Activated naive CD4-positive, alpha-beta T cell treated with anti-CD3 and anti-CD28 coated beads for 36 hours (primary cell): ENCODE measurements at regions not wholly inside any gene's neighbourhood (a gene's known extent, or its start where the extent isn't known, plus 50 kb on each side); places are given as distances from the start of the nearest gene placed in this dataset.

Experiments used
- CTCF ChIA-PET: fragments of 350-600 bp; sonication (Branson Sonifier 250); formaldehyde crosslinking; loops from one replicate; lab custom pipeline; 2021; ENCODE audit warnings: antibody characterized with exemption; lab: Charles Lee
- DNase-seq: peaks from one replicate; pipeline ENCODE4 v3.0.0-alpha.2; 2020
- H3K27ac Mint-ChIP-seq: one replicate; pipeline ENCODE4 v1.8.0; 2021; ENCODE audit warnings: mild to moderate bottlenecking, mixed read lengths
- H3K27me3 Mint-ChIP-seq: one replicate; pipeline ENCODE4 v1.8.0; 2021; ENCODE audit warnings: low read depth, mixed read lengths
- H3K36me3 Mint-ChIP-seq: one replicate; pipeline ENCODE4 v1.8.0; 2021; ENCODE audit warnings: low read depth, mixed read lengths
- H3K4me1 Mint-ChIP-seq: one replicate; pipeline ENCODE4 v1.8.0; 2021; ENCODE audit warnings: low read depth, mixed read lengths
- H3K4me3 Mint-ChIP-seq: one replicate; pipeline ENCODE4 v1.8.0; 2021; ENCODE audit warnings: mild to moderate bottlenecking, moderate library complexity, mixed read lengths
- H3K9me3 Mint-ChIP-seq: one replicate; pipeline ENCODE4 v1.8.0; 2021; ENCODE audit warnings: mixed read lengths
- intact Hi-C: fragments of 100-400 bp; cut with micrococcal nuclease; formaldehyde crosslinking; loops from one replicate; pipeline ENCODE4 v1.15.1; 2023

DNA sequence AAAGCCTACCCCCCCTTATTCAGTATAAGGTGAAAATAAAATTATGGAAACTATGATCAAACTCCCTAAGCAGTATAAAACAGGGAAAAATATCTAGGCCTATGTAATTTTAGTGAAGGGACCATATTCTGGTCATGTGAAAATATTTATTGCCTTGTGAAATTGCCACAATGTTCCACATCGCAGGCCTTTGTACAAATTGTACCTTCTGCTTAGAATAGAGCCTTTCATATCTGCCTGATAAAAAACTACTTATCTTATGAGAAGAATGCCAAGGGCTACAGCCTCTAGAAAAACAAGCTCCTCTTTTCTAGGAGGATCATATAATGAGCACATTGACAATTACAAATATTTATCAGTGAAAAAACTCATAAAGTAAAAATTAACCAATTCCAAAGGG, 1280.0 kb downstream of the EFNB2 start:
- Mint-ChIP-seq H3K4me3 (no peak overlapping the region), H3K4me1 (no peaks in the 10 kb centered on the region), H3K27me3 (no peaks in the 10 kb centered on the region), H3K27ac (no peak overlapping the region), H3K36me3 (no peaks in the 10 kb centered on the region), H3K9me3 (no peaks in the 10 kb centered on the region)
- CTCF ChIA-PET: no interaction called here
- no peak for DNase-seq
- intact Hi-C loops: no loop called here

DNA sequence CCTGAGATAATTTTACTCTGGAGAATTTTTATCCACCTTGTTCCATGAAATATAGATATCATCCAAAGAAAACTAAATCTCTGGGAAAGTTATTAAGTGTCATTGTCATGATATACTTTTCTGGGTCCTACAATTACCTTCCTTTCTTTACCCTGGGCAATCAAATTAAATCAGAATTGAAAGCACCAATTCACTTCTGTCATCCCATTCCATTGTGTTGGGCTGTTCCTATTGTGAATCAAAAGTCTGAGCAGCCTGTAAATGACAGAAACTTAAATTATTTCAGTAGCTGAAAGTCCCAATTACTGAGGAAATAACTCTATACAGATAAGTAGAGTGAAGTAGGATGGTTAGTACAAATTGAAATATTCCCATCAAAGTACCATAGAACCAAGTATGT, 1284.2 kb downstream of the EFNB2 start:
- Mint-ChIP-seq H3K27me3 (no peaks in the 10 kb centered on the region), H3K27ac (no peak overlapping the region), H3K4me3 (no peak overlapping the region), H3K9me3 (peaks cover 1% of the 10 kb centered on the region), H3K36me3 (no peaks in the 10 kb centered on the region), H3K4me1 (no peaks in the 10 kb centered on the region)
- intact Hi-C loops: no loop called here
- CTCF ChIA-PET: no interaction called here
- DNase-seq: no peak

DNA sequence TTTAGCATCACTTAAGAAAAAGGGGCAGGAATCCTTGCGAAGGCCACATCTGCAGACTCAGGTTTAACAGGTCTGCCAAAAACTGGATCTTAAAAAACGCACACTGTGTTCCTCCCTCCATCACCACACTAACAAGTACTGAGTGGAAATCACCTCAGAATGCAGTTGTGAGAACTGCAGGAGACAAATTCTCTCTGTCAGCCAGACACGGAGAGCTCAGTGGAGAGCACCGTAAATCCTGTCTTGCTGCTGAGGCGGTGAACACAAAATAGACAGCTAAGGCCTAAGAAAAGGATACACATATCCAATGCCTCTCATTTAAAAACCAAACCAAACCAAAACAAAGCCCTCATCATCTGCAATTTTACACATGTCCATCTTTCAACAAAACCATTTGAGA, 1287.6 kb downstream of the EFNB2 start:
- no peaks in the 10 kb centered on the region for H3K4me1 Mint-ChIP-seq
- CTCF ChIA-PET: no interaction called here
- H3K4me3 Mint-ChIP-seq: no peak overlapping the region
- no peak for DNase-seq
- intact Hi-C loops: no loop called here
- no peak overlapping the region for H3K27ac Mint-ChIP-seq
- peaks cover 1% of the 10 kb centered on the region for H3K9me3 Mint-ChIP-seq
- H3K27me3 Mint-ChIP-seq: peaks cover 3% of the 10 kb centered on the region
- no peaks in the 10 kb centered on the region for H3K36me3 Mint-ChIP-seq

DNA sequence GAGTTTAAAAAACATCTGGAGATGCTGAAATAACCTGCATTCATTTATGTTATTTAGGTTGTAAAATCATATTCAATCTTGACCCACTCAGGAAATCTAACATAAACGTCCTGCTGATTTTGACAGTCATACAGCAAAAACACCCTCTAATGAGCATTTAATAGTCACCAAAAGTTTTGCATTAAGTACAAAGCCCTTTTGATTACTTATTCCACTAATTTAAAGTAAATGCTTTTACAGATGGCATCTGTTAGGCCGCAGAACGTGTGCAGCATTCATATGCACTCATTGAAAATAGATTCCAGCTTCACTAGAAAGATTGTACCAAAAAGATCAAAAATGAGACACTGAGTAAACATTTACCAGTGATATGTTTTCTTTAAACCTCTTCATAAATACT, 1295.1 kb downstream of the EFNB2 start:
- H3K9me3 Mint-ChIP-seq: no peaks in the 10 kb centered on the region
- peaks cover 3% of the 10 kb centered on the region for H3K27me3 Mint-ChIP-seq
- H3K4me3 Mint-ChIP-seq: no peak overlapping the region
- intact Hi-C loops: no loop called here
- DNase-seq: no peak
- CTCF ChIA-PET: no interaction called here
- H3K36me3 Mint-ChIP-seq: no peaks in the 10 kb centered on the region
- no peak overlapping the region for H3K27ac Mint-ChIP-seq
- no peaks in the 10 kb centered on the region for H3K4me1 Mint-ChIP-seq

DNA sequence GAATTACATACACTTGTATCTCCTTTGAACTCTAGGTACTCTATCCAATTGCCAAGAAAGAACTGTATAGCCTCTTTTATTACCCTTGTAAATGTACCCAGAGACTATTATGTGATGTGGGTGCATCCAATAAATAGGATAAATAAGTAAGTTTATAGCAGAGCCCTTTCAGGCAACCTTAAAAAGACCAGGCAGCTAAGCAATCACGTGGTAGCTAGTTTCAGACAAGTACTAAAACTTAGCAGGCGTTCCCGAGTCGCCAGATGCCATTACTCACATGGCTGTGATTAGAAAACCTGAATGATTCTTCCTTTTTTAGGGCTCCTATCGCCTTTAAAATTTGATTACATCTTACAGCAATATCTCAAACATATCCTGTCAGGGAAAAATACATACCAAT, 1303.0 kb downstream of the EFNB2 start:
- H3K36me3 Mint-ChIP-seq: no peaks in the 10 kb centered on the region
- no peak overlapping the region for H3K4me3 Mint-ChIP-seq
- no peaks in the 10 kb centered on the region for H3K4me1 Mint-ChIP-seq
- intact Hi-C loops: no loop called here
- no peak overlapping the region for H3K27ac Mint-ChIP-seq
- DNase-seq: no peak
- no peaks in the 10 kb centered on the region for H3K9me3 Mint-ChIP-seq
- CTCF ChIA-PET: no interaction called here
- H3K27me3 Mint-ChIP-seq: peaks cover 10% of the 10 kb centered on the region

DNA sequence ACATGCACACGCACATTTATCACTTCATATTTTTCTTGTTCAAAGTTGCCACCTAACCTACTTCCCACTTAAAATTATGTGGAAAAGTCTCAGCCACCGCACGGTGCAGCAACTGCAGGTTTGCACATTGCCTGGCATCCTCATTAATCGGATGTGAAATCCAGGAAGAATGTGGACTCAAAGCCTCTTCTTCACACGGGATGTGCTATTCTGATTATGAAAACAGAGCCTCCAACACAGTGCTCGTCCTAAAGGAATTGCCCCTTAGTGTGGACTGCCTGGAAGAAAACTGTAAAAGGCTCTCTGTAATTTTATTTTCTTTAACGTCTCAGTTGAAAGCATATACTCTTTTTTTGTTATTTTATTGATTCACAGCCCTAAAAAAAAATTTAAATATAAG, 1303.5 kb downstream of the EFNB2 start:
- Mint-ChIP-seq H3K27ac (no peak overlapping the region), H3K4me1 (no peaks in the 10 kb centered on the region), H3K4me3 (no peak overlapping the region), H3K27me3 (peaks cover 10% of the 10 kb centered on the region), H3K9me3 (no peaks in the 10 kb centered on the region), H3K36me3 (no peaks in the 10 kb centered on the region)
- CTCF ChIA-PET: no interaction called here
- intact Hi-C loops: no loop called here
- no peak for DNase-seq

DNA sequence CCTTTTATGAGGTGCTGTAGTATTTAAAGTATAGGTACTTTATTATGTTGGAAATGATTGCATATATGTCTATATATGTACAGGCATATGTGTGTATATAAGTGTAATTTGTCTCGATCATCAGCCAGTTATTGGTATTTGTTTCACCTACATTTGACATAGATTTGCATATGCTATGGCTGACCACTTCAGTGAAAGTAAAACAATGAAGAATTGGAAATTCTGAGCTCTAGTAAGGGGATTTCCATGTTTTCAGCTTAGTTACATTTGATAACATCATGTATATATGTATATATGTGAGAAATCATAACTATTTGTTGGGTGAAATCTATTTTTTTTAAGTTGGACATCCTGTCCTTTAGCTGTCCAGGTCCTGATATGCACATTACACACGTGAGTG, 1303.9 kb downstream of the EFNB2 start:
- H3K36me3 Mint-ChIP-seq: no peaks in the 10 kb centered on the region
- no peaks in the 10 kb centered on the region for H3K9me3 Mint-ChIP-seq
- peaks cover 10% of the 10 kb centered on the region for H3K27me3 Mint-ChIP-seq
- CTCF ChIA-PET: no interaction called here
- no peaks in the 10 kb centered on the region for H3K4me1 Mint-ChIP-seq
- no peak for DNase-seq
- H3K27ac Mint-ChIP-seq: no peak overlapping the region
- no peak overlapping the region for H3K4me3 Mint-ChIP-seq
- intact Hi-C loops: no loop called here

DNA sequence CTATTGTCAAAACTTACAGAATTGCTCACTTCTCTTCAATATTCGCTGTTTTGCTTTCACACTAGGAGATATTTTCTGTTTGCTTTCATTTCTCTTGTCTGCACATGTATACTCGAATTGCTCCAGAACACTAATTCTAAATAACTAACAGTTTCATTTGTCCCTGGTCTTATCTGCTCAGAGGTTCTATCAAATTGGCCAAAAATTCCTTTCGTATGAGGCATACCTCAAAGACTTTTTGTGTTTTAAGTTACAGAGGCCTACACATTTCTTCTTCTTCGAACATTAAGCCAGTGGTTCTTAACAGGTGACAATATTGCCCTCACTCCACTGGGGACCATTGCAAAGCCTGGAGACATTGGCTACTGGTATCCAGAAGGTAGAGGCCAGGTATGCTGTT, 1314.6 kb downstream of the EFNB2 start:
- CTCF ChIA-PET: no interaction called here
- H3K27me3 Mint-ChIP-seq: peaks cover 3% of the 10 kb centered on the region
- H3K27ac Mint-ChIP-seq: no peak overlapping the region
- no peaks in the 10 kb centered on the region for H3K4me1 Mint-ChIP-seq
- no peaks in the 10 kb centered on the region for H3K36me3 Mint-ChIP-seq
- intact Hi-C loops: no loop called here
- DNase-seq: no peak
- no peak overlapping the region for H3K4me3 Mint-ChIP-seq
- no peaks in the 10 kb centered on the region for H3K9me3 Mint-ChIP-seq

DNA sequence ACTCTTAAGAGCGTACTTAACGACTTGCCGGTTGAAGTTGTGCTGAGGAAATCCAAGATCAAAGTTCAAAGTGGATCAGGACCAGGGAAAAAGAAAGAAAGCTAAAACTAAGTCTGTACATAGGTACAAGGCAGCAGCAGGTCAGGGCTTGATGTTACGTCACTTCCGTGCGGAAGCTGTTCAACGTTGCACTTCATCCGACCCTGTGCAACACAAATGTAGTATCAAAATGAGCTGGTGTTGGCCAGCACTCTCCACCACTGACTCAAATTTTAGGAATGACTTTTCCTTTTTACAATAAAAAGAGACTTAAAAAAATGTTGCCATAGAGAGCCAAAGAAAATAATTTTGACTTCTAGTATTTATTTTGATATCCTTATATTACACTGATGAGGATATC, 1315.4 kb downstream of the EFNB2 start:
- Mint-ChIP-seq H3K4me1 (no peaks in the 10 kb centered on the region), H3K36me3 (no peaks in the 10 kb centered on the region), H3K9me3 (no peaks in the 10 kb centered on the region), H3K4me3 (no peak overlapping the region), H3K27me3 (peaks cover 3% of the 10 kb centered on the region), H3K27ac (no peak overlapping the region)
- CTCF ChIA-PET: no interaction called here
- DNase-seq: no peak
- intact Hi-C loops: no loop called here

DNA sequence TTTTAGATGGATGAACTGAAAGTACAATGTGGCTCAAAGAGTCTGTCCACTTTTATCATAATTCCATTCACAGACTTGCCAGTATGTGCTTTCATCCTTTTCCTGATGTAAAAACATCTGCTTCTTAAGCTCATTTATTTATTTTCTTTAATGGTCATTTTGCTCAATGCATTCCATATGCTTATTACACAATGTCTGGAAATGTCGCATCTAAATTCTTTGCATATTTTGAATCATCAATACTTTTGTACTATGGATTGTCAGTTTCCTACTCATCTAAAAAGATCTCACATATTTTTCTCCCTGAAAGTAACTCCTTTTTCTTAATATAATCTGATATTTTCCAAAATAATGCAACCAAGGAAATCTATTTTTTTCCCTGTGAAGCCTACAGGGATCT, 1315.8 kb downstream of the EFNB2 start:
- no peaks in the 10 kb centered on the region for H3K9me3 Mint-ChIP-seq
- no peak overlapping the region for H3K4me3 Mint-ChIP-seq
- no peaks in the 10 kb centered on the region for H3K4me1 Mint-ChIP-seq
- intact Hi-C loops: no loop called here
- H3K27me3 Mint-ChIP-seq: peaks cover 3% of the 10 kb centered on the region
- no peak for DNase-seq
- CTCF ChIA-PET: interaction anchor here (0.7 kb wide), 1 partner anchor 480 kb away, joined by 3 read pairs; no protein-coding TSS in a partner anchor
- H3K27ac Mint-ChIP-seq: no peak overlapping the region
- no peaks in the 10 kb centered on the region for H3K36me3 Mint-ChIP-seq

DNA sequence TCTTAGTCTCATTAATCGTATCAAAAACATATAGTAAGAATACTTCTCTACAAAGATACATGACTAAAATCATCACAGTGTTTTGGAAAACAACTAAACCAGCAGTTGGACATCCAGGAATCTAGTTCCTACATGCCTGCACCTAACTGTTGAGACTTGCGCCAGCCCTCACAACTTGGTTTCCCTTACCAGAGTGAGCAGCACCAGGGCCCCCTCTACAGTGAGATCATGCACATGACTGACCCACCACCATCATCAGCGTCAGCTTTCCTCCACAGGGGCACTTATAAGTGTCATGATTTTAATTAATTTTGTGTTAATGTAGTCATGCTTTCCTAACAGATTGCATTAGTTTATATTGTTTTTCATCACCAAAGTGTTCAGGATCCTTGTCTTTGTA, 1322.0 kb downstream of the EFNB2 start:
- H3K4me1 Mint-ChIP-seq: no peaks in the 10 kb centered on the region
- CTCF ChIA-PET: no interaction called here
- H3K4me3 Mint-ChIP-seq: no peak overlapping the region
- intact Hi-C loops: no loop called here
- DNase-seq: no peak
- H3K27me3 Mint-ChIP-seq: peaks cover 3% of the 10 kb centered on the region
- no peaks in the 10 kb centered on the region for H3K9me3 Mint-ChIP-seq
- no peaks in the 10 kb centered on the region for H3K36me3 Mint-ChIP-seq
- H3K27ac Mint-ChIP-seq: no peak overlapping the region

DNA sequence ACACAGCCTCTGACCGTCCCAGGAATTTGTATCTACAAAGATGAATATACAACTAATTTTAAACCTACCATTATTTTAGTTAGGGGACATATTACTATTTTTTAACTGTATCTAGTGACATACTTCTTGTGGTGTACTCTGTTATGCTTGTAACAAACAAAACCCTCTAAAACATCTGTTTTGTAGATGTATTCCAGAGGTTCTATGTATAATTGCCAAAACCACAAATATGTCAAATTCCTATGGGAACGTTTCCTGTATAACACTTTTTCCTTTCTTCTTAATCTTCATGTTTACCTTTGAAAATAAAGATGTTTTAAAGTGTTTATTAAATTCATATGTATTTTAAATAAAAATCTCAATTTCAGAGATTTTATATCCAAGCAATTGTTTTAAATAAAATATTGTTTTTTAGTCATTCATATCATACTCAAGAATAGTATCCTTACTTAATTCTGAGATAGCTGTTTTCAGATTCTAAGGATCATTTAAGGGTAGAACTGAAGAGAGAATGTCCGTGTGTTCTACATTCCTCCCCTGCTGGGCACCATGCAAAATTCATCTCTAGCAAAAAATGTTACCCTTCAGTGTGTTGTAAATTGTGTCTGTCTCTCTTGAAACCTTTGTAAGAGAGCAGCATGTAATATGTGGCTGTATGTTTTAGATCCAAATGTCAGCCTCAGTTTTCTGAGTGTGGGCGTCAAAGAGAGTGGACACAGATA, 1327.7 kb downstream of the EFNB2 start:
- CTCF ChIA-PET: no interaction called here
- Mint-ChIP-seq H3K4me1 (no peaks in the 10 kb centered on the region), H3K4me3 (no peak overlapping the region), H3K9me3 (peaks cover 2% of the 10 kb centered on the region), H3K27ac (no peak overlapping the region), H3K27me3 (peaks cover 7% of the 10 kb centered on the region), H3K36me3 (no peaks in the 10 kb centered on the region)
- DNase-seq: no peak
- intact Hi-C loops: no loop called here

DNA sequence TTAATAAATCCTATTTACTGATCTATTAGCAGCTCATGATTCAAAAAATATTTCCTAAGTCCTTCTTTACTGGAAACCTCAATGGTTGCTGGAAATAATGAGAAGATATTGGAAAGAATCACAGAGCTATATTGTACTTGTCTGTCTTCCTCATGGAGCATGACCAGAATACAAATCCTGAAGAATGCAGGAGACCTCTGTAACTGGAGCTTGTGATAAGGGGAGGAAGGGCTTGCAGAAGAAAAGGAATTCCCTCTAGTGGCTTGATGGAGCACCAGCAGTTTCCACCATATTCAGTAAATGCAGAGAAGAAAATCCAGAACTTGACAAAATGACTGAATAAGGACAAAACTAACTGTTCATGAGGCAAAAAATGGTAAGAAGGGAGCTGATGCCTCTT, 1333.1 kb downstream of the EFNB2 start:
- Mint-ChIP-seq H3K4me3 (no peak overlapping the region), H3K36me3 (no peaks in the 10 kb centered on the region)
- intact Hi-C loops: loop anchor here (1.0 kb wide), 1 partner anchor 429 kb away; no protein-coding TSS in a partner anchor

More for the DNA sequence above, 1333.1 kb downstream of the EFNB2 start:
- Mint-ChIP-seq H3K9me3 (peaks cover 2% of the 10 kb centered on the region), H3K27me3 (peaks cover 14% of the 10 kb centered on the region), H3K27ac (no peak overlapping the region), H3K4me1 (no peaks in the 10 kb centered on the region)
- CTCF ChIA-PET: interaction anchor here (0.8 to 0.9 kb wide), 2 partner anchors 19 to 39 kb away, joined by 3 read pairs; no protein-coding TSS in a partner anchor
- no peak for DNase-seq
